Nephron (organoid): ENCODE measurements at regions not wholly inside any gene's neighbourhood (a gene's known extent, or its start where the extent isn't known, plus 50 kb on each side); places are given as distances from the start of the nearest gene placed in this dataset.

Source experiments
- H3K27ac Mint-ChIP-seq, 3 experiments: 2 replicates each; pipeline ENCODE4 v1.8.0; 2020; ENCODE audit warnings: mixed read lengths in 3 of 3, mild to moderate bottlenecking in 2 of 3, moderate library complexity in 1 of 3
- H3K27me3 Mint-ChIP-seq: 2 replicates; pipeline ENCODE4 v1.8.0; 2021; ENCODE audit warnings: low read depth, mild to moderate bottlenecking, moderate library complexity, mixed read lengths
- H3K36me3 Mint-ChIP-seq: 2 replicates; pipeline ENCODE4 v1.8.0; 2020; ENCODE audit warnings: low read depth, mixed read lengths
- H3K4me1 Mint-ChIP-seq: 2 replicates; pipeline ENCODE4 v1.8.0; 2020; ENCODE audit warnings: mixed read lengths
- H3K4me3 Mint-ChIP-seq, 3 experiments: 2 replicates each; pipeline ENCODE4 v1.8.0; 2020; ENCODE audit warnings: mild to moderate bottlenecking in 3 of 3, mixed read lengths in 3 of 3, moderate library complexity in 2 of 3
- H3K9me3 Mint-ChIP-seq: 2 replicates; pipeline ENCODE4 v1.8.0; 2020; ENCODE audit warnings: mixed read lengths
- CTCF ChIP-seq, 3 experiments: fragments of 200-600 bp; sonication (generic); IDR thresholded peaks; one replicate each; pipeline ENCODE4 v1.5.0; 2021; ENCODE audit warnings: antibody characterized with exemption in 3 of 3; ENCODE audit not compliant: unreplicated experiment in 3 of 3

GRCh38 chr2:208830203-208830602, 423.6 kb downstream of the PTH2R start:
- H3K9me3 Mint-ChIP-seq: peaks cover 19% of the 10 kb centered on the region
- H3K27me3 Mint-ChIP-seq: no peaks in the 10 kb centered on the region
- no peak overlapping the region for H3K27ac Mint-ChIP-seq
- H3K36me3 Mint-ChIP-seq: peaks cover 9% of the 10 kb centered on the region
- TF ChIP-seq CTCF (IDR thresholded peaks at IDR 0.05; ENCODE audit: unreplicated experiment in 3 of 3): no peak
- H3K4me1 Mint-ChIP-seq: no peaks in the 10 kb centered on the region
- H3K4me3 Mint-ChIP-seq: no peak overlapping the region

- no peak overlapping the region for H3K4me3 Mint-ChIP-seq
- TF ChIP-seq CTCF (IDR thresholded peaks at IDR 0.05; ENCODE audit: unreplicated experiment in 3 of 3): no peak
- H3K4me1 Mint-ChIP-seq: no peaks in the 10 kb centered on the region
- H3K9me3 Mint-ChIP-seq: peaks cover 3% of the 10 kb centered on the region
- H3K27ac Mint-ChIP-seq: no peak overlapping the region
- H3K27me3 Mint-ChIP-seq: no peaks in the 10 kb centered on the region
- H3K36me3 Mint-ChIP-seq: peaks cover 5% of the 10 kb centered on the region
Observed at GRCh38 chr2:208847651-208848050, 441.1 kb downstream of the PTH2R start.

GRCh38 chr2:208854717-208855116, 448.1 kb downstream of the PTH2R start:
- peaks cover 22% of the 10 kb centered on the region for H3K9me3 Mint-ChIP-seq
- no peaks in the 10 kb centered on the region for H3K4me1 Mint-ChIP-seq
- H3K4me3 Mint-ChIP-seq: no peak overlapping the region
- TF ChIP-seq CTCF (IDR thresholded peaks at IDR 0.05; ENCODE audit: unreplicated experiment in 3 of 3): no peak
- H3K27ac Mint-ChIP-seq: no peak overlapping the region
- peaks cover 17% of the 10 kb centered on the region for H3K36me3 Mint-ChIP-seq
- peaks cover 3% of the 10 kb centered on the region for H3K27me3 Mint-ChIP-seq

GRCh38 chr2:208867374-208867773, 460.8 kb downstream of the PTH2R start:
- peaks cover 5% of the 10 kb centered on the region for H3K4me1 Mint-ChIP-seq
- H3K27me3 Mint-ChIP-seq: no peaks in the 10 kb centered on the region
- H3K9me3 Mint-ChIP-seq: peaks cover 3% of the 10 kb centered on the region
- TF ChIP-seq CTCF (IDR thresholded peaks at IDR 0.05; ENCODE audit: unreplicated experiment in 3 of 3): no peak
- no peak overlapping the region for H3K27ac Mint-ChIP-seq
- no peaks in the 10 kb centered on the region for H3K36me3 Mint-ChIP-seq
- no peak overlapping the region for H3K4me3 Mint-ChIP-seq

- Mint-ChIP-seq H3K27ac (no peak overlapping the region), H3K27me3 (no peaks in the 10 kb centered on the region), H3K4me3 (no peak overlapping the region)
Observed at GRCh38 chr2:208872591-208872990, 466.0 kb downstream of the PTH2R start.

More at GRCh38 chr2:208872591-208872990, 466.0 kb downstream of the PTH2R start:
- no peak for TF ChIP-seq CTCF (IDR thresholded peaks at IDR 0.05; ENCODE audit: unreplicated experiment in 3 of 3)
- H3K36me3 Mint-ChIP-seq: no peaks in the 10 kb centered on the region
- peaks cover 7% of the 10 kb centered on the region for H3K9me3 Mint-ChIP-seq
- H3K4me1 Mint-ChIP-seq: no peaks in the 10 kb centered on the region
